HEK293 (cell line): ENCODE measurements at regions not wholly inside any gene's neighbourhood (a gene's known extent, or its start where the extent isn't known, plus 50 kb on each side); places are given as distances from the start of the nearest gene placed in this dataset.
"Not testable (repeated sequence)": the region's sequence is repeated elsewhere in the genome, so short reads cannot be mapped to it uniquely, and the experiment has no call there.

ENCODE experiments used
- EGR2 ChIP-seq: fragments of 450-650 bp; formaldehyde crosslinking; IDR thresholded peaks from 2 replicates; pipeline ENCODE4 v1.5.1; 2016; ENCODE audit warnings: low read depth, missing biosample characterization, missing genetic modification characterization
- REPIN1 ChIP-seq: fragments of 450-650 bp; formaldehyde crosslinking; IDR thresholded peaks from 2 replicates; pipeline ENCODE4 v1.5.1; 2017; ENCODE audit warnings: missing biosample characterization, missing genetic modification characterization, low read depth
- SCRT1 ChIP-seq: fragments of 450-650 bp; formaldehyde crosslinking; IDR thresholded peaks from 2 replicates; pipeline ENCODE4 v1.5.1; 2016; ENCODE audit warnings: missing biosample characterization, missing genetic modification characterization, borderline replicate concordance
- SP2 ChIP-seq: fragments of 450-650 bp; formaldehyde crosslinking; IDR thresholded peaks from 2 replicates; pipeline ENCODE4 v1.5.1; 2016; ENCODE audit warnings: missing biosample characterization, missing genetic modification characterization
- TCF7L2 ChIP-seq: IDR thresholded peaks from 2 replicates; pipeline ENCODE4 v1.6.1; 2011; ENCODE audit warnings: low read depth, mild to moderate bottlenecking, inconsistent platforms, low read length, moderate library complexity, borderline replicate concordance
- YY1 ChIP-seq: fragments of 450-650 bp; formaldehyde crosslinking; IDR thresholded peaks from 2 replicates; pipeline ENCODE4 v1.5.1; 2018; ENCODE audit warnings: missing biosample characterization, missing genetic modification characterization
- ZNF112 ChIP-seq: fragments of 450-650 bp; formaldehyde crosslinking; IDR thresholded peaks from 2 replicates; pipeline ENCODE4 v1.5.0; 2017; ENCODE audit warnings: missing biosample characterization, missing genetic modification characterization
- ZNF274 ChIP-seq, 2 experiments: fragments of 200-500 bp in 1 of 2; fragments of 450-650 bp in 1 of 2; sonication (Bioruptor generic) in 1 of 2; formaldehyde crosslinking in 1 of 2; IDR thresholded peaks; 2 replicates each; pipeline versions ENCODE4 v1.5.1 to v1.6.1; 2014 to 2016; ENCODE audit warnings: borderline replicate concordance in 1 of 2, inconsistent platforms in 1 of 2, low read length in 1 of 2, missing biosample characterization in 1 of 2, missing genetic modification characterization in 1 of 2
- ZNF501 ChIP-seq: fragments of 450-650 bp; formaldehyde crosslinking; IDR thresholded peaks from 2 replicates; pipeline ENCODE4 v1.5.1; 2016; ENCODE audit warnings: missing biosample characterization, missing genetic modification characterization
- ZNF660 ChIP-seq: fragments of 450-650 bp; IDR thresholded peaks from 2 replicates; pipeline ENCODE4 v1.5.1; 2018; ENCODE audit warnings: missing biosample characterization, mild to moderate bottlenecking, missing genetic modification characterization
- TF ChIP-seq, protein P1 (sequence below): fragments of 450-650 bp; formaldehyde crosslinking; IDR thresholded peaks from 2 replicates; pipeline ENCODE4 v1.5.1; 2016; ENCODE audit warnings: missing biosample characterization, missing genetic modification characterization
- TF ChIP-seq, protein P2 (sequence below): IDR thresholded peaks from 2 replicates; pipeline ENCODE4 v1.6.1; 2011; ENCODE audit warnings: mild to moderate bottlenecking, low read depth, low read length, borderline replicate concordance
- TF ChIP-seq, protein P3 (sequence below): fragments of 450-650 bp; formaldehyde crosslinking; conservative IDR thresholded peaks from 2 replicates; pipeline ENCODE4 v1.5.1; 2016; ENCODE audit warnings: low read depth, missing biosample characterization, missing genetic modification characterization
- TF ChIP-seq, protein P4 (sequence below): fragments of 450-650 bp; formaldehyde crosslinking; IDR thresholded peaks from 2 replicates; pipeline ENCODE4 v1.5.1; 2016; ENCODE audit warnings: missing biosample characterization, missing genetic modification characterization

DNA sequence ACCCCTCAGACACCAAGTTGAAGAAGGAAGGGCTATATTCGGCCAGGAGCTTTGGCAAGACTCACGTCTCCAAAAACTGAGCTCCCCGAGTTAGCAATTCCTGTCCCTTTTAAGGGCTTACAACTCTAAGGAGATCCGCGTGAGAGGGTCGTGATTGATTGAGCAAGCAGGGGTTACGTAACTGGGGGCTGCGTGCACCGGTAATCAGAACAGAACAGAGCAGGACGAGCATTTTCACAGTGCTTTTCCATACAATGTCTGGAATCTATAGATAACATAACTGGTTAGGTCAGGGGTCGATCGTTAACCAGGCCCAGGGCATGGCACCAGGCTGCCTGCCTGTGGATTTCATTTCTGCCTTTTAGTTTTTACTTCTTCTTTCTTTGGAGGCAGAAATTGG is 245.3 kb upstream of the MME start:
- not testable (repeated sequence) for TF ChIP-seq ZNF501 (tag by site-specific recombination); ZNF660 (tag by site-specific recombination); YY1 (tag by site-specific recombination); REPIN1 (tag by site-specific recombination); EGR2 (tag by site-specific recombination); TCF7L2; ZNF274 (IDR thresholded peaks at IDR 0.05; ENCODE audit: low read length); ZNF274 (tag by site-specific recombination; IDR thresholded peaks at IDR 0.05; ENCODE audit: borderline replicate concordance); SP2 (tag by site-specific recombination); SCRT1 (tag by site-specific recombination); ZNF112
- TF ChIP-seq, protein P1, sequence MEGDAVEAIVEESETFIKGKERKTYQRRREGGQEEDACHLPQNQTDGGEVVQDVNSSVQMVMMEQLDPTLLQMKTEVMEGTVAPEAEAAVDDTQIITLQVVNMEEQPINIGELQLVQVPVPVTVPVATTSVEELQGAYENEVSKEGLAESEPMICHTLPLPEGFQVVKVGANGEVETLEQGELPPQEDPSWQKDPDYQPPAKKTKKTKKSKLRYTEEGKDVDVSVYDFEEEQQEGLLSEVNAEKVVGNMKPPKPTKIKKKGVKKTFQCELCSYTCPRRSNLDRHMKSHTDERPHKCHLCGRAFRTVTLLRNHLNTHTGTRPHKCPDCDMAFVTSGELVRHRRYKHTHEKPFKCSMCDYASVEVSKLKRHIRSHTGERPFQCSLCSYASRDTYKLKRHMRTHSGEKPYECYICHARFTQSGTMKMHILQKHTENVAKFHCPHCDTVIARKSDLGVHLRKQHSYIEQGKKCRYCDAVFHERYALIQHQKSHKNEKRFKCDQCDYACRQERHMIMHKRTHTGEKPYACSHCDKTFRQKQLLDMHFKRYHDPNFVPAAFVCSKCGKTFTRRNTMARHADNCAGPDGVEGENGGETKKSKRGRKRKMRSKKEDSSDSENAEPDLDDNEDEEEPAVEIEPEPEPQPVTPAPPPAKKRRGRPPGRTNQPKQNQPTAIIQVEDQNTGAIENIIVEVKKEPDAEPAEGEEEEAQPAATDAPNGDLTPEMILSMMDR = not testable (repeated sequence)
- TF ChIP-seq, protein P2, sequence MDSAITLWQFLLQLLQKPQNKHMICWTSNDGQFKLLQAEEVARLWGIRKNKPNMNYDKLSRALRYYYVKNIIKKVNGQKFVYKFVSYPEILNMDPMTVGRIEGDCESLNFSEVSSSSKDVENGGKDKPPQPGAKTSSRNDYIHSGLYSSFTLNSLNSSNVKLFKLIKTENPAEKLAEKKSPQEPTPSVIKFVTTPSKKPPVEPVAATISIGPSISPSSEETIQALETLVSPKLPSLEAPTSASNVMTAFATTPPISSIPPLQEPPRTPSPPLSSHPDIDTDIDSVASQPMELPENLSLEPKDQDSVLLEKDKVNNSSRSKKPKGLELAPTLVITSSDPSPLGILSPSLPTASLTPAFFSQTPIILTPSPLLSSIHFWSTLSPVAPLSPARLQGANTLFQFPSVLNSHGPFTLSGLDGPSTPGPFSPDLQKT = not testable (repeated sequence)
- TF ChIP-seq, protein P3, sequence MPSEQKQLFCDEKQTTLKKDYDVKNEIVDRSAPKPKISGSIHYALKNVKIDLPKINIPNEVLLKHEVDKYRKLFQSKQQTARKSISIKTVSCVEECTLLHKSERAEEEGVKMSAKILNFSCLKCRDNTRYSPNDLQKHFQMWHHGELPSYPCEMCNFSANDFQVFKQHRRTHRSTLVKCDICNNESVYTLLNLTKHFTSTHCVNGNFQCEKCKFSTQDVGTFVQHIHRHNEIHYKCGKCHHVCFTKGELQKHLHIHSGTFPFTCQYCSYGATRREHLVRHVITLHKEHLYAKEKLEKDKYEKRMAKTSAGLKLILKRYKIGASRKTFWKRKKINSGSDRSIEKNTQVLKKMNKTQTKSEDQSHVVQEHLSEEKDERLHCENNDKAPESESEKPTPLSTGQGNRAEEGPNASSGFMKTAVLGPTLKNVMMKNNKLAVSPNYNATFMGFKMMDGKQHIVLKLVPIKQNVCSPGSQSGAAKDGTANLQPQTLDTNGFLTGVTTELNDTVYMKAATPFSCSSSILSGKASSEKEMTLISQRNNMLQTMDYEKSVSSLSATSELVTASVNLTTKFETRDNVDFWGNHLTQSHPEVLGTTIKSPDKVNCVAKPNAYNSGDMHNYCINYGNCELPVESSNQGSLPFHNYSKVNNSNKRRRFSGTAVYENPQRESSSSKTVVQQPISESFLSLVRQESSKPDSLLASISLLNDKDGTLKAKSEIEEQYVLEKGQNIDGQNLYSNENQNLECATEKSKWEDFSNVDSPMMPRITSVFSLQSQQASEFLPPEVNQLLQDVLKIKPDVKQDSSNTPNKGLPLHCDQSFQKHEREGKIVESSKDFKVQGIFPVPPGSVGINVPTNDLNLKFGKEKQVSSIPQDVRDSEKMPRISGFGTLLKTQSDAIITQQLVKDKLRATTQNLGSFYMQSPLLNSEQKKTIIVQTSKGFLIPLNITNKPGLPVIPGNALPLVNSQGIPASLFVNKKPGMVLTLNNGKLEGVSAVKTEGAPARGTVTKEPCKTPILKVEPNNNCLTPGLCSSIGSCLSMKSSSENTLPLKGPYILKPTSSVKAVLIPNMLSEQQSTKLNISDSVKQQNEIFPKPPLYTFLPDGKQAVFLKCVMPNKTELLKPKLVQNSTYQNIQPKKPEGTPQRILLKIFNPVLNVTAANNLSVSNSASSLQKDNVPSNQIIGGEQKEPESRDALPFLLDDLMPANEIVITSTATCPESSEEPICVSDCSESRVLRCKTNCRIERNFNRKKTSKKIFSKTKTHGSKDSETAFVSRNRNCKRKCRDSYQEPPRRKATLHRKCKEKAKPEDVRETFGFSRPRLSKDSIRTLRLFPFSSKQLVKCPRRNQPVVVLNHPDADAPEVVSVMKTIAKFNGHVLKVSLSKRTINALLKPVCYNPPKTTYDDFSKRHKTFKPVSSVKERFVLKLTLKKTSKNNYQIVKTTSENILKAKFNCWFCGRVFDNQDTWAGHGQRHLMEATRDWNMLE = not testable (repeated sequence)
- TF ChIP-seq, protein P4, sequence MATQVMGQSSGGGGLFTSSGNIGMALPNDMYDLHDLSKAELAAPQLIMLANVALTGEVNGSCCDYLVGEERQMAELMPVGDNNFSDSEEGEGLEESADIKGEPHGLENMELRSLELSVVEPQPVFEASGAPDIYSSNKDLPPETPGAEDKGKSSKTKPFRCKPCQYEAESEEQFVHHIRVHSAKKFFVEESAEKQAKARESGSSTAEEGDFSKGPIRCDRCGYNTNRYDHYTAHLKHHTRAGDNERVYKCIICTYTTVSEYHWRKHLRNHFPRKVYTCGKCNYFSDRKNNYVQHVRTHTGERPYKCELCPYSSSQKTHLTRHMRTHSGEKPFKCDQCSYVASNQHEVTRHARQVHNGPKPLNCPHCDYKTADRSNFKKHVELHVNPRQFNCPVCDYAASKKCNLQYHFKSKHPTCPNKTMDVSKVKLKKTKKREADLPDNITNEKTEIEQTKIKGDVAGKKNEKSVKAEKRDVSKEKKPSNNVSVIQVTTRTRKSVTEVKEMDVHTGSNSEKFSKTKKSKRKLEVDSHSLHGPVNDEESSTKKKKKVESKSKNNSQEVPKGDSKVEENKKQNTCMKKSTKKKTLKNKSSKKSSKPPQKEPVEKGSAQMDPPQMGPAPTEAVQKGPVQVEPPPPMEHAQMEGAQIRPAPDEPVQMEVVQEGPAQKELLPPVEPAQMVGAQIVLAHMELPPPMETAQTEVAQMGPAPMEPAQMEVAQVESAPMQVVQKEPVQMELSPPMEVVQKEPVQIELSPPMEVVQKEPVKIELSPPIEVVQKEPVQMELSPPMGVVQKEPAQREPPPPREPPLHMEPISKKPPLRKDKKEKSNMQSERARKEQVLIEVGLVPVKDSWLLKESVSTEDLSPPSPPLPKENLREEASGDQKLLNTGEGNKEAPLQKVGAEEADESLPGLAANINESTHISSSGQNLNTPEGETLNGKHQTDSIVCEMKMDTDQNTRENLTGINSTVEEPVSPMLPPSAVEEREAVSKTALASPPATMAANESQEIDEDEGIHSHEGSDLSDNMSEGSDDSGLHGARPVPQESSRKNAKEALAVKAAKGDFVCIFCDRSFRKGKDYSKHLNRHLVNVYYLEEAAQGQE (tag by site-specific recombination) = not testable (repeated sequence)
